Panc1 (cell line): ENCODE measurements at regions not wholly inside any gene's neighbourhood (a gene's known extent, or its start where the extent isn't known, plus 50 kb on each side); places are given as distances from the start of the nearest gene placed in this dataset.

Experiments used
- POLR2AphosphoS5 ChIP-seq: IDR thresholded peaks from 2 replicates; pipeline ENCODE4 v1.6.1; 2012; ENCODE audit warnings: mild to moderate bottlenecking, low read depth, low read length, moderate library complexity
- SIN3A ChIP-seq: IDR thresholded peaks from 2 replicates; pipeline ENCODE4 v1.6.1; 2012; ENCODE audit warnings: low read depth, mild to moderate bottlenecking, low read length, moderate library complexity, borderline replicate concordance; ENCODE audit not compliant: insufficient read depth
- TF ChIP-seq, protein P1 (sequence below): fragments of 450-650 bp; IDR thresholded peaks from 2 replicates; pipeline ENCODE4 v1.5.1; 2017; ENCODE audit warnings: mild to moderate bottlenecking
- TF ChIP-seq, protein P2 (sequence below), 2 experiments: IDR thresholded peaks; 2 replicates each; pipeline ENCODE4 v1.6.1; 2011 to 2012; ENCODE audit warnings: low read depth in 2 of 2, control low read depth in 1 of 2, low read length in 1 of 2, mild to moderate bottlenecking in 1 of 2, moderate library complexity in 1 of 2; ENCODE audit not compliant: insufficient read depth in 1 of 2

DNA sequence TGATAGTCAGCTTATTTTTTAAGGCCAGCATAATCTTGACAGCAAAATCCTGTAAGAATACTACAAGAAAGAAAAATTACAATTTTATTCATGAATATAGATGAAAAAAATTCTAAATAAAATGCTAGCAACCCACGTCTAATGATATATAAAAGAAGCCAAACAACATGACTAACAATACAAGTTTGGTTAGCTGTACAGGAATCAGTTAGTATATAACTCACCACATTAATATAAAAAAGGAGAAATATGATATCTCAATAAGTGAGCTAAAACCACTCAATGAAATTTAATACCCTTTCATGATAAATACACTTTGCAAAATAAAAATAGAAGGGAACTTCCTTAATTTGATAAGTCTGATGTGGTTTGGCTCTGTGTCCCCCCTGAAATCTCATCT is 139.7 kb upstream of the MAN2A1 start:
- TF ChIP-seq, protein P1, sequence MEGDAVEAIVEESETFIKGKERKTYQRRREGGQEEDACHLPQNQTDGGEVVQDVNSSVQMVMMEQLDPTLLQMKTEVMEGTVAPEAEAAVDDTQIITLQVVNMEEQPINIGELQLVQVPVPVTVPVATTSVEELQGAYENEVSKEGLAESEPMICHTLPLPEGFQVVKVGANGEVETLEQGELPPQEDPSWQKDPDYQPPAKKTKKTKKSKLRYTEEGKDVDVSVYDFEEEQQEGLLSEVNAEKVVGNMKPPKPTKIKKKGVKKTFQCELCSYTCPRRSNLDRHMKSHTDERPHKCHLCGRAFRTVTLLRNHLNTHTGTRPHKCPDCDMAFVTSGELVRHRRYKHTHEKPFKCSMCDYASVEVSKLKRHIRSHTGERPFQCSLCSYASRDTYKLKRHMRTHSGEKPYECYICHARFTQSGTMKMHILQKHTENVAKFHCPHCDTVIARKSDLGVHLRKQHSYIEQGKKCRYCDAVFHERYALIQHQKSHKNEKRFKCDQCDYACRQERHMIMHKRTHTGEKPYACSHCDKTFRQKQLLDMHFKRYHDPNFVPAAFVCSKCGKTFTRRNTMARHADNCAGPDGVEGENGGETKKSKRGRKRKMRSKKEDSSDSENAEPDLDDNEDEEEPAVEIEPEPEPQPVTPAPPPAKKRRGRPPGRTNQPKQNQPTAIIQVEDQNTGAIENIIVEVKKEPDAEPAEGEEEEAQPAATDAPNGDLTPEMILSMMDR, result no peak
- TF ChIP-seq, protein P2, sequence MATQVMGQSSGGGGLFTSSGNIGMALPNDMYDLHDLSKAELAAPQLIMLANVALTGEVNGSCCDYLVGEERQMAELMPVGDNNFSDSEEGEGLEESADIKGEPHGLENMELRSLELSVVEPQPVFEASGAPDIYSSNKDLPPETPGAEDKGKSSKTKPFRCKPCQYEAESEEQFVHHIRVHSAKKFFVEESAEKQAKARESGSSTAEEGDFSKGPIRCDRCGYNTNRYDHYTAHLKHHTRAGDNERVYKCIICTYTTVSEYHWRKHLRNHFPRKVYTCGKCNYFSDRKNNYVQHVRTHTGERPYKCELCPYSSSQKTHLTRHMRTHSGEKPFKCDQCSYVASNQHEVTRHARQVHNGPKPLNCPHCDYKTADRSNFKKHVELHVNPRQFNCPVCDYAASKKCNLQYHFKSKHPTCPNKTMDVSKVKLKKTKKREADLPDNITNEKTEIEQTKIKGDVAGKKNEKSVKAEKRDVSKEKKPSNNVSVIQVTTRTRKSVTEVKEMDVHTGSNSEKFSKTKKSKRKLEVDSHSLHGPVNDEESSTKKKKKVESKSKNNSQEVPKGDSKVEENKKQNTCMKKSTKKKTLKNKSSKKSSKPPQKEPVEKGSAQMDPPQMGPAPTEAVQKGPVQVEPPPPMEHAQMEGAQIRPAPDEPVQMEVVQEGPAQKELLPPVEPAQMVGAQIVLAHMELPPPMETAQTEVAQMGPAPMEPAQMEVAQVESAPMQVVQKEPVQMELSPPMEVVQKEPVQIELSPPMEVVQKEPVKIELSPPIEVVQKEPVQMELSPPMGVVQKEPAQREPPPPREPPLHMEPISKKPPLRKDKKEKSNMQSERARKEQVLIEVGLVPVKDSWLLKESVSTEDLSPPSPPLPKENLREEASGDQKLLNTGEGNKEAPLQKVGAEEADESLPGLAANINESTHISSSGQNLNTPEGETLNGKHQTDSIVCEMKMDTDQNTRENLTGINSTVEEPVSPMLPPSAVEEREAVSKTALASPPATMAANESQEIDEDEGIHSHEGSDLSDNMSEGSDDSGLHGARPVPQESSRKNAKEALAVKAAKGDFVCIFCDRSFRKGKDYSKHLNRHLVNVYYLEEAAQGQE (IDR thresholded peaks at IDR 0.05; ENCODE audit: insufficient read depth in 1 of 2, low read depth in 2 of 2, low read length in 1 of 2), result no peak
- TF ChIP-seq POLR2AphosphoS5 (no peak), SIN3A (no peak)
